ENCODE measurements at regions not wholly inside any gene's neighbourhood (a gene's known extent, or its start where the extent isn't known, plus 50 kb on each side); places are given as distances from the start of the nearest gene placed in this dataset.

DNA sequence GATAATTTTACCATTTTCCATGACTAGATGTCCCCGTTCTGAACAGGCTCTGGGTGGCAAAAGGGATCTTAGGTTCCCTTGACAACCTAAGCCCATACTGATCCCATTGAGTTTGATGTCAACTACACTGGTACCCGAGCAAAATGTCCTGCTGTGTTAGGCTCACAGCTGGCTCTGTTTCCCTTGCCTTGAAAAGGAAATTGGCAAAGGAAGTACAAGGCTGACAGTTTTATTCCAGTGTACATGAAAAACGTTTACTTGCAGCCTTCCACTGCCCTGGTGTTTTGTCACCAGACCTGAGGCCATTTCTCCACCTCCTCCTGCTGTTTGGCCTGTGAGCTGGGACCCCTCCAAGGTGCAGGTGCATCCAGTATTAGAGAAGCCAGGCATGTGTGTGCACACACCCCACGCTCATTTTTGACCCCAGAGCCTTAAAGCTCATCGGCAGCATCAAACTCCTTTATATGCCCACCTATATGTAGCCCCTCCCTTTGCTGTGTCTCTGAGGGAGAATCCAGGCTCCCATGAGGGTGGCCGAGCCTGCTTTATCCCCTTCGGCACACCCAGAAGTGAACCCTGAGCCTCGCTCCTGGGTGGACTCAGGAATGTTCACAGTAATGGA lies 171.3 kb downstream of the NDUFA10 start:
- Histone ChIP-seq H3K27ac (no peak overlapping the region), H3K9ac (no peak overlapping the region), H3K4me1 (peaks cover 10% of the 10 kb centered on the region), H3K9me3 (ENCODE audit: low read depth) (no peaks in the 10 kb centered on the region), H3K27me3 (no peaks in the 10 kb centered on the region), H2AFZ (replicated peaks) (no peak overlapping the region), H3K4me2 (no peak overlapping the region), H3K36me3 (no peaks in the 10 kb centered on the region), H4K20me1 (ENCODE audit: low read depth) (no peaks in the 10 kb centered on the region), H3K4me3 (no peak overlapping the region), H3K79me2 (ENCODE audit: low read depth) (no peaks in the 10 kb centered on the region), H3F3A (ENCODE audit: low read depth) (peaks cover 12% of the 10 kb centered on the region)
- no peaks in the 10 kb centered on the region for H3K36me3 Mint-ChIP-seq
- peaks cover 22% of the 10 kb centered on the region for H3K9me3 Mint-ChIP-seq
- peaks cover 12% of the 10 kb centered on the region for H3K4me1 Mint-ChIP-seq
- no peak for DNase-seq (ENCODE audit: low spot score)
- H3K27ac Mint-ChIP-seq, result no peak overlapping the region
- H3K4me3 Mint-ChIP-seq, result no peak overlapping the region
- no peak for TF ChIP-seq EZH2phosphoT487 (IDR thresholded peaks at IDR 0.05)
- TF ChIP-seq, protein P1, sequence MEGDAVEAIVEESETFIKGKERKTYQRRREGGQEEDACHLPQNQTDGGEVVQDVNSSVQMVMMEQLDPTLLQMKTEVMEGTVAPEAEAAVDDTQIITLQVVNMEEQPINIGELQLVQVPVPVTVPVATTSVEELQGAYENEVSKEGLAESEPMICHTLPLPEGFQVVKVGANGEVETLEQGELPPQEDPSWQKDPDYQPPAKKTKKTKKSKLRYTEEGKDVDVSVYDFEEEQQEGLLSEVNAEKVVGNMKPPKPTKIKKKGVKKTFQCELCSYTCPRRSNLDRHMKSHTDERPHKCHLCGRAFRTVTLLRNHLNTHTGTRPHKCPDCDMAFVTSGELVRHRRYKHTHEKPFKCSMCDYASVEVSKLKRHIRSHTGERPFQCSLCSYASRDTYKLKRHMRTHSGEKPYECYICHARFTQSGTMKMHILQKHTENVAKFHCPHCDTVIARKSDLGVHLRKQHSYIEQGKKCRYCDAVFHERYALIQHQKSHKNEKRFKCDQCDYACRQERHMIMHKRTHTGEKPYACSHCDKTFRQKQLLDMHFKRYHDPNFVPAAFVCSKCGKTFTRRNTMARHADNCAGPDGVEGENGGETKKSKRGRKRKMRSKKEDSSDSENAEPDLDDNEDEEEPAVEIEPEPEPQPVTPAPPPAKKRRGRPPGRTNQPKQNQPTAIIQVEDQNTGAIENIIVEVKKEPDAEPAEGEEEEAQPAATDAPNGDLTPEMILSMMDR (IDR thresholded peaks at IDR 0.05), result no peak
- no peak for TF ChIP-seq EZH2 (IDR thresholded peaks at IDR 0.05)
- H3K27me3 Mint-ChIP-seq (ENCODE audit: insufficient read depth, low read depth), result peaks cover 2% of the 10 kb centered on the region

GRCh38 chr2:239853121-239853520 lies 172.0 kb downstream of the NDUFA10 start:
- no peaks in the 10 kb centered on the region for H3K27me3 ChIP-seq
- no peak overlapping the region for H3K27ac Mint-ChIP-seq
- peaks cover 2% of the 10 kb centered on the region for H3K27me3 Mint-ChIP-seq (ENCODE audit: insufficient read depth, low read depth)
- H3K27ac ChIP-seq, result no peak overlapping the region
- H3K36me3 Mint-ChIP-seq, result no peaks in the 10 kb centered on the region
- H3K4me2 ChIP-seq, result no peak overlapping the region
- H3K4me3 ChIP-seq, result no peak overlapping the region
- no peak overlapping the region for H2AFZ ChIP-seq (replicated peaks)
- no peaks in the 10 kb centered on the region for H3K36me3 ChIP-seq
- no peaks in the 10 kb centered on the region for H3K79me2 ChIP-seq (ENCODE audit: low read depth)
- TF ChIP-seq EZH2 (IDR thresholded peaks at IDR 0.05) (no peak), EZH2phosphoT487 (IDR thresholded peaks at IDR 0.05) (no peak)
- TF ChIP-seq, protein P1 (IDR thresholded peaks at IDR 0.05), result no peak
- no peak overlapping the region for H3K4me3 Mint-ChIP-seq
- no peaks in the 10 kb centered on the region for H4K20me1 ChIP-seq (ENCODE audit: low read depth)
- no peak overlapping the region for H3K9ac ChIP-seq
- H3K4me1 ChIP-seq, result peaks cover 5% of the 10 kb centered on the region
- H3K9me3 ChIP-seq (ENCODE audit: low read depth), result no peaks in the 10 kb centered on the region
- DNase-seq (ENCODE audit: low spot score), result no peak
- H3F3A ChIP-seq (ENCODE audit: low read depth), result peaks cover 6% of the 10 kb centered on the region
- peaks cover 9% of the 10 kb centered on the region for H3K4me1 Mint-ChIP-seq
- peaks cover 22% of the 10 kb centered on the region for H3K9me3 Mint-ChIP-seq

DNA sequence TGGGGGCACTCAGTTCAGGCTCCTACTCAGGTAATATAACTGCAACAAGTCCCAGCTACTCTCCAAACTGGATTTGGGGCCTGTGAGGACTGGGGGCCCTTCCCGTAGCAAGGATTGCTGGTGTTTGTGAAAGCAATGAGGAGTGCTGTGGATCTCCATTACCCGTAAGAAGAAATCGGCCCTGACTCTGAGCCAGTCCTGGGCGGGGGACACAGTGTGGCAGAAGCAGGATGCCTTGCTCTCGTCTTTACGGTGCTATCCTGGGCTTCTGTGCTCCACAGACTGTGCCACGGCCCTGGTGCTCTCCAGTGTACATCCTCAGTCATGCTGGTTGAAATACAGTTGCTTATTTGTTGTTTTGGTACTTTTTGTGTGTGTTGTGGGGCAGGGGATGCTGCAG lies 172.9 kb downstream of the NDUFA10 start:
- Histone ChIP-seq H3K4me1 (no peaks in the 10 kb centered on the region), H3K4me2 (no peak overlapping the region), H3K79me2 (ENCODE audit: low read depth) (no peaks in the 10 kb centered on the region), H3K4me3 (no peak overlapping the region), H3F3A (ENCODE audit: low read depth) (no peaks in the 10 kb centered on the region), H3K9me3 (ENCODE audit: low read depth) (no peaks in the 10 kb centered on the region), H3K36me3 (no peaks in the 10 kb centered on the region), H3K27ac (no peak overlapping the region), H3K27me3 (no peaks in the 10 kb centered on the region), H2AFZ (replicated peaks) (no peak overlapping the region), H3K9ac (no peak overlapping the region), H4K20me1 (ENCODE audit: low read depth) (no peaks in the 10 kb centered on the region)
- Mint-ChIP-seq H3K36me3 (no peaks in the 10 kb centered on the region), H3K27me3 (ENCODE audit: insufficient read depth, low read depth) (peaks cover 2% of the 10 kb centered on the region), H3K27ac (no peak overlapping the region), H3K9me3 (peaks cover 22% of the 10 kb centered on the region), H3K4me1 (peaks cover 8% of the 10 kb centered on the region), H3K4me3 (no peak overlapping the region)
- no peak for DNase-seq (ENCODE audit: low spot score)
- TF ChIP-seq EZH2phosphoT487 (IDR thresholded peaks at IDR 0.05) (no peak), EZH2 (IDR thresholded peaks at IDR 0.05) (no peak)
- TF ChIP-seq, protein P1 (IDR thresholded peaks at IDR 0.05), result no peak

Measured in neural progenitor cell (in vitro differentiated cells).